ENCODE measurements at regions not wholly inside any gene's neighbourhood (a gene's known extent, or its start where the extent isn't known, plus 50 kb on each side); places are given as distances from the start of the nearest gene placed in this dataset.

GRCh38 chr4:128603081-128603480, 206.4 kb upstream of the JADE1 start:
- no peak overlapping the region for H3K4me3 ChIP-seq (ENCODE audit: low read depth, low read length)
- DNase-seq (ENCODE audit: low read depth): no peak
- TF ChIP-seq, protein P1, sequence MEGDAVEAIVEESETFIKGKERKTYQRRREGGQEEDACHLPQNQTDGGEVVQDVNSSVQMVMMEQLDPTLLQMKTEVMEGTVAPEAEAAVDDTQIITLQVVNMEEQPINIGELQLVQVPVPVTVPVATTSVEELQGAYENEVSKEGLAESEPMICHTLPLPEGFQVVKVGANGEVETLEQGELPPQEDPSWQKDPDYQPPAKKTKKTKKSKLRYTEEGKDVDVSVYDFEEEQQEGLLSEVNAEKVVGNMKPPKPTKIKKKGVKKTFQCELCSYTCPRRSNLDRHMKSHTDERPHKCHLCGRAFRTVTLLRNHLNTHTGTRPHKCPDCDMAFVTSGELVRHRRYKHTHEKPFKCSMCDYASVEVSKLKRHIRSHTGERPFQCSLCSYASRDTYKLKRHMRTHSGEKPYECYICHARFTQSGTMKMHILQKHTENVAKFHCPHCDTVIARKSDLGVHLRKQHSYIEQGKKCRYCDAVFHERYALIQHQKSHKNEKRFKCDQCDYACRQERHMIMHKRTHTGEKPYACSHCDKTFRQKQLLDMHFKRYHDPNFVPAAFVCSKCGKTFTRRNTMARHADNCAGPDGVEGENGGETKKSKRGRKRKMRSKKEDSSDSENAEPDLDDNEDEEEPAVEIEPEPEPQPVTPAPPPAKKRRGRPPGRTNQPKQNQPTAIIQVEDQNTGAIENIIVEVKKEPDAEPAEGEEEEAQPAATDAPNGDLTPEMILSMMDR (IDR thresholded peaks at IDR 0.05; ENCODE audit: control insufficient read depth, extremely low read depth, insufficient read depth): no peak

GRCh38 chr4:128601991-128602695, 207.4 kb upstream of the JADE1 start:
- DNase-seq (ENCODE audit: low read depth): no peak
- H3K4me3 ChIP-seq (ENCODE audit: low read depth, low read length): no peak overlapping the region
- TF ChIP-seq, protein P1 (IDR thresholded peaks at IDR 0.05; ENCODE audit: control insufficient read depth, extremely low read depth, insufficient read depth): no peak

DNA sequence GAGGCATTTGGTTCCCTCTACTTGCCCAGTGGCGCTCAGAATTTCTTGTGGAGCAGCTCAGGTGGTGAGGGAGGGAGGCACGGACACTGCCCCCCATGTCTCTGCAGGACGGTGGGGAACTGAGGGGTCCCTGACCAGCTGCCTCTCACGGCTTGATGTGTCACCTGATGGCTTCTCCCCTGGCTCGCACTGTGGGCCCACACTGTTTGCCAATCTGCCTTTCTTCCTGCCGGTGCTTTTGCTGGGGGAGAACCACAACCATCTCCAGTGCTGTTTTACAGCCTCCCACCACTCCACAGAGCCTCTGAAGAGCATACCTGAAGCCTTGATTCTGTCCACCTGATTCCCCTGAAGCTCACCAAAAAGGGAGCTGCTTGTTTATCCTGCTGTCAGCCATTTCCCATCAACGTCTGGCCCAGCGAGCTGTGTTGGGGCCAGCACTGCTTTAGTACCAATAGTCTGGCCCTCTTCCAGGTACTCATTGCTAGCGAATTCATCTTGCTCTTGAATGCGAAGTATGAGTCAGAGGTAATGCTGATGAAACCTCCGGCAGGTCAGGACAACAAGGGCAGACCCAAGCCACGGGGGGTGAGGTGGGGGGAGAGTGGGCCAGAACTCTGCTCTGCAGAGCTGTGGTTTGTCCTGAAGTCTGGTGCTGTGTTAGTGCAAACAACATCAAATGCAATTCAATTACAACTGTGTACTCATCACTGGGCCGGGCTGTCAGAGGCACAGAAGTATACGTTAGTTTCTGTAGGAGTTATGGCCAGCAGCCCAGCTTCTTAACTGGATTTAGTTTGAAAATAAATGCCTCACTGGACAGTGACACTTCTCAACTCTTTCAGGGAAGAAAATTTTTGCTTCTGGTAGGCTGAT, 208.3 kb upstream of the JADE1 start:
- no peak for DNase-seq (ENCODE audit: low read depth)
- TF ChIP-seq, protein P1 (IDR thresholded peaks at IDR 0.05; ENCODE audit: control insufficient read depth, extremely low read depth, insufficient read depth): no peak
- no peak overlapping the region for H3K4me3 ChIP-seq (ENCODE audit: low read depth, low read length)

DNA sequence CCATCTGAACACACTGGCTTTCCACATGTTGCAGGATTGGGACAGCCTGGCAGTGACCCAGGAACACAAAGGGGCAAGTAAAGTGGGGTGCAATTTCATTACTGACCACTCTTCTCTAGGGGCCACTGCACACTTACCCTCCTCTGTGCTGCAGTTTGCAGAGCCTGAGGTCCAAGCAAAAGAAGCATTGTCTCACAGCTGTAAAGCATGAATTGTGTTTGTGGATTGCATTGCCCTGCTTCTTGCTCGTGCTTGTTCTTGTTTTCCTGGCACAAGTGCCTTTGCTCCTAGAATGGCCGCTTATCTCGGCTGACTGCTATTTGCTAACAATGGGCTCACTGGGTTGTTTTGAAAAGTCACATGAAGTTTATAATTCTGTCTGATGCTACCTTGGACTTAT, 209.1 kb upstream of the JADE1 start:
- H3K4me3 ChIP-seq (ENCODE audit: low read depth, low read length): no peak overlapping the region
- no peak for DNase-seq (ENCODE audit: low read depth)
- TF ChIP-seq, protein P1 (IDR thresholded peaks at IDR 0.05; ENCODE audit: control insufficient read depth, extremely low read depth, insufficient read depth): no peak

DNA sequence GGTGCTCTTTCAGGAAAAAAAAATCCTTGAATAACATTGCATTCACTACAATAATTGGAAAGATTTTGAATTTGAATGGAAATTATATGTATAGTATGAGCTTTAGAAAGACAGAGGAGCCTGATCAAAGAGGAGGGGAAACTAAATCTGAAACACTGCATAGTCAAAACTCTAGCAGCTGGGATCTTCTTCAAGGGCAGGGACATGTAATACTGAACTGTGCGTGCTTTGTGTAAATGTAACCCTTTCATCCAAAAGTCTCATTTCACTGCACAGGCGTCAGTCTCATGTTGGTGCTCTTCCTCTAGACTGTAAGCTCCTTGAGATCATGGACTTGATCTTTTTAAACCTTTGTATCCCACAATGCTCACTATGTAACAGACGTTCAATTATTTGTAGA, 212.0 kb upstream of the JADE1 start:
- TF ChIP-seq, protein P1 (IDR thresholded peaks at IDR 0.05; ENCODE audit: control insufficient read depth, extremely low read depth, insufficient read depth): no peak
- no peak for DNase-seq (ENCODE audit: low read depth)
- no peak overlapping the region for H3K4me3 ChIP-seq (ENCODE audit: low read depth, low read length)

DNA sequence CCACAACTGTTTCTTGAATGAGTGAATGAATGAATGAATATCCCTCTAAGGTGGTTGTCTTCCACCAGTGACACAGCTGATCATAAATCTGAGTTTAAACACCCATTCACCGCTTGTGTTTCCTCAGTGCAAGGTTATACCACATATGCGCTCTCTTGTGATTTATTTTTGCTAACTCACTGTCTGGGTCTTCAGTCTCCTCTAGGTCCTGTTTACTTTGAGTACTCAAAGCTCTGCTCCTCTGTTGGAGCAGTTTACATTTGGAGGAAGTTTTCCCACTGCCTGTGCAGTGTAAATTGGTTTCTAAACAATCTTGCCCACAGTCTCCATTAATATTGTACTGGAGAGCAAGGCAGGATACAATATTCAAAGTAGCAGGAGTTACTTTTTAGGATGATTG, 212.6 kb upstream of the JADE1 start:
- no peak overlapping the region for H3K4me3 ChIP-seq (ENCODE audit: low read depth, low read length)
- DNase-seq (ENCODE audit: low read depth): no peak
- TF ChIP-seq, protein P1 (IDR thresholded peaks at IDR 0.05; ENCODE audit: control insufficient read depth, extremely low read depth, insufficient read depth): no peak
